Peyer's patch (tissue), 4 donors: ENCODE measurements at regions not wholly inside any gene's neighbourhood (a gene's known extent, or its start where the extent isn't known, plus 50 kb on each side); places are given as distances from the start of the nearest gene placed in this dataset.

Source experiments
- DNase-seq, 3 donors: peaks; one replicate each; pipeline ENCODE4 v3.0.0-alpha.2; 2017 to 2019
- H3K27ac ChIP-seq, 4 donors: fragments of 200-600 bp; sonication (generic); one replicate each; pipeline ENCODE4 v1.5.1; 2016 to 2019
- H3K27me3 ChIP-seq, 2 donors: fragments of 200-600 bp; sonication (generic); one replicate each; pipeline ENCODE4 v1.5.1; 2019
- H3K36me3 ChIP-seq, 3 donors: fragments of 200-600 bp; sonication (generic); one replicate each; pipeline ENCODE4 v1.5.1; 2016 to 2019
- H3K4me1 ChIP-seq, 4 donors: fragments of 200-600 bp; sonication (generic); one replicate each; pipeline ENCODE4 v1.5.1; 2016 to 2019
- H3K4me3 ChIP-seq, 4 donors: fragments of 200-600 bp; sonication (generic); 1 replicate in 3 of 4; 2 replicates in 1 of 4; pipeline ENCODE4 v1.5.1; 2016 to 2019; ENCODE audit warnings: mild to moderate bottlenecking in 1 of 4
- H3K9me3 ChIP-seq, 4 donors: fragments of 200-600 bp; sonication (generic); one replicate each; pipeline ENCODE4 v1.5.1; 2016 to 2019; ENCODE audit warnings: mild to moderate bottlenecking in 1 of 4
- POLR2A ChIP-seq, 2 donors: fragments of 450-650 bp; IDR thresholded peaks; one replicate each; pipeline ENCODE4 v1.5.1; 2017; ENCODE audit warnings: antibody characterized with exemption in 2 of 2, mild to moderate bottlenecking in 2 of 2, moderate library complexity in 2 of 2
- TF ChIP-seq, protein P1 (sequence below), 6 experiments: fragments of 450-650 bp in 4 of 6; fragments of 200-600 bp in 2 of 6; sonication (generic) in 1 of 6; IDR thresholded peaks; one replicate each; pipeline ENCODE4 v1.5.1; 2017 to 2019; ENCODE audit warnings: antibody characterized with exemption in 6 of 6, mild to moderate bottlenecking in 3 of 6, moderate library complexity in 1 of 6

- Histone ChIP-seq H3K4me1 (no peaks in the 10 kb centered on the region), H3K36me3 (no peaks in the 10 kb centered on the region), H3K27me3 (no peaks in the 10 kb centered on the region), H3K4me3 (no peak overlapping the region), H3K27ac (no peak overlapping the region), H3K9me3 (peaks cover 0 to 10% (median 0%) of the 10 kb centered on the region in 4 donors)
- TF ChIP-seq, protein P1, sequence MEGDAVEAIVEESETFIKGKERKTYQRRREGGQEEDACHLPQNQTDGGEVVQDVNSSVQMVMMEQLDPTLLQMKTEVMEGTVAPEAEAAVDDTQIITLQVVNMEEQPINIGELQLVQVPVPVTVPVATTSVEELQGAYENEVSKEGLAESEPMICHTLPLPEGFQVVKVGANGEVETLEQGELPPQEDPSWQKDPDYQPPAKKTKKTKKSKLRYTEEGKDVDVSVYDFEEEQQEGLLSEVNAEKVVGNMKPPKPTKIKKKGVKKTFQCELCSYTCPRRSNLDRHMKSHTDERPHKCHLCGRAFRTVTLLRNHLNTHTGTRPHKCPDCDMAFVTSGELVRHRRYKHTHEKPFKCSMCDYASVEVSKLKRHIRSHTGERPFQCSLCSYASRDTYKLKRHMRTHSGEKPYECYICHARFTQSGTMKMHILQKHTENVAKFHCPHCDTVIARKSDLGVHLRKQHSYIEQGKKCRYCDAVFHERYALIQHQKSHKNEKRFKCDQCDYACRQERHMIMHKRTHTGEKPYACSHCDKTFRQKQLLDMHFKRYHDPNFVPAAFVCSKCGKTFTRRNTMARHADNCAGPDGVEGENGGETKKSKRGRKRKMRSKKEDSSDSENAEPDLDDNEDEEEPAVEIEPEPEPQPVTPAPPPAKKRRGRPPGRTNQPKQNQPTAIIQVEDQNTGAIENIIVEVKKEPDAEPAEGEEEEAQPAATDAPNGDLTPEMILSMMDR (IDR thresholded peaks at IDR 0.05), result no peak
- no peak for TF ChIP-seq POLR2A (IDR thresholded peaks at IDR 0.05)
- DNase-seq, result no peak
These were observed 350.2 kb downstream of the ZNF326 start for GRCh38 chr1:90344963-90345730.

DNA sequence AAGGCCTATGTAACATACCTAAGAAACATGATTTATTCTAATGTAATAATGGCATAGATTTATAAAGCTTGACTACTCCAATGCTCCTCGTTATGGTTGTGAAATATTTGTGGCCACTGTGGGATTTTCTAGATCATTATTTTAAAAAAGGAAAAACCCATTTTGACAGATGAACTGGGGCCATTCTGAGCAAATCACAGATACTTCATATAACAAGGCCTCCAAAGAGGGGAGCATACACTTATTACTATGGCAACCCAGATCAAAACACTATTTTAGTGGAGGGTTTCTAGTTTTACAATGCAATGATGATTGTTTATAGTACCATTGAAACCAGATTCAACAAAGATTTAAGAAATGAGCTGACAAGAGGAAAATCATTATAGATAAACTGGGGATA, 346.6 kb downstream of the ZNF326 start:
- H3K4me1 ChIP-seq, result no peaks in the 10 kb centered on the region
- no peak for DNase-seq
- no peaks in the 10 kb centered on the region for H3K36me3 ChIP-seq
- no peaks in the 10 kb centered on the region for H3K9me3 ChIP-seq
- no peak for TF ChIP-seq POLR2A (IDR thresholded peaks at IDR 0.05)
- TF ChIP-seq, protein P1 (IDR thresholded peaks at IDR 0.05), result no peak
- no peak overlapping the region for H3K27ac ChIP-seq
- H3K4me3 ChIP-seq, result no peak overlapping the region
- no peaks in the 10 kb centered on the region for H3K27me3 ChIP-seq

DNA sequence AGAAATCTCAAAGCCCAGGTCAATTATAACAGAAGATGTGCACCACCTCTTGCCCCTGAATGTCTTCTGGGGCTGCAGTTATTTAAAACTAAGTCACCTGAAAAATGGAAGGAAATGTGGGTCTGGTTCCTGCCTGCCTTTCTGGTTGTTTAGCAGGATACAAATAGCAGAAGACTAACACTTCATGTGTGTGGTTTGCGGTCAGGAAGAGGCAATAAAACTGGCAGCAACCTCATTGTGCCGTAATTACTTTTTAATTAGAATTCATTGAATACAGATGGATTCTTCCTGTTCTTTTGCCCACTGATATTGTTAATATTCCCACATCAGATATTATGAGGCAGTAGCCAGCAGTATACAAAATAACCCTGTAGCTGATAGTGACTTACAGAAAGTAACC, 345.7 kb downstream of the ZNF326 start:
- no peak overlapping the region for H3K27ac ChIP-seq
- no peak for DNase-seq
- TF ChIP-seq POLR2A (IDR thresholded peaks at IDR 0.05), result no peak
- TF ChIP-seq, protein P1 (IDR thresholded peaks at IDR 0.05), result no peak
- H3K27me3 ChIP-seq, result no peaks in the 10 kb centered on the region
- no peaks in the 10 kb centered on the region for H3K9me3 ChIP-seq
- H3K4me3 ChIP-seq, result no peak overlapping the region
- no peaks in the 10 kb centered on the region for H3K36me3 ChIP-seq
- no peaks in the 10 kb centered on the region for H3K4me1 ChIP-seq

DNA sequence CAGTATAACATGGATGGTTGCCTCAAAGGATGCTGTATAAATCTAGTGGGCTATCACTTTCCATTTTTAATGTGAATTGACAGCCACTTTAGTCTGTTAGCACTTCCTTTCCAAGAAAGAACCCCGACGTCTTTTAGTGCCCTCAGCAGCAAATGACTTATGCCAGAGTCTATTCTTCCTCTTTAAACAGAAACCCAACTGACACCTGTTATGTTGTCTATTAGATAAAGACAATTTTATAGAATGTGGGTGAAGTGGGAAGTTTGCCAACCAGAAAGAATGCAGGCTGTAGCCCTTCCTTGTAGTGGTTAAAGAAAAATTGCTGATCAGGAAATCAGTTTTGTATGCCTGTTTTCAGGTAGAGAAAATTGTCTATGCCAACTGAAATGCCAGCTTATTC, 344.9 kb downstream of the ZNF326 start:
- DNase-seq, result no peak
- H3K4me3 ChIP-seq, result no peak overlapping the region
- no peaks in the 10 kb centered on the region for H3K36me3 ChIP-seq
- H3K4me1 ChIP-seq, result no peaks in the 10 kb centered on the region
- no peaks in the 10 kb centered on the region for H3K27me3 ChIP-seq
- no peak overlapping the region for H3K27ac ChIP-seq
- no peak for TF ChIP-seq POLR2A (IDR thresholded peaks at IDR 0.05)
- TF ChIP-seq, protein P1 (IDR thresholded peaks at IDR 0.05), result no peak
- H3K9me3 ChIP-seq, result no peaks in the 10 kb centered on the region

- Histone ChIP-seq H3K36me3 (no peaks in the 10 kb centered on the region), H3K9me3 (no peaks in the 10 kb centered on the region), H3K27ac (no peak overlapping the region), H3K27me3 (no peaks in the 10 kb centered on the region), H3K4me3 (no peak overlapping the region), H3K4me1 (no peaks in the 10 kb centered on the region)
- TF ChIP-seq, protein P1 (IDR thresholded peaks at IDR 0.05), result no peak
- no peak for TF ChIP-seq POLR2A (IDR thresholded peaks at IDR 0.05)
- DNase-seq, result no peak
These were observed 341.8 kb downstream of the ZNF326 start for GRCh38 chr1:90336552-90337324.
